RWPE1 (cell line): ENCODE measurements at regions not wholly inside any gene's neighbourhood (a gene's known extent, or its start where the extent isn't known, plus 50 kb on each side); places are given as distances from the start of the nearest gene placed in this dataset.

ENCODE experiments used
- CTCF ChIA-PET: fragments of 350-600 bp; sonication (Branson Sonifier 250); formaldehyde crosslinking; extraction: SDS; loops from one replicate; lab custom pipeline; 2021; lab: Yijun Ruan, JAX
- POLR2A ChIA-PET: fragments of 400-600 bp; formaldehyde crosslinking; extraction: SDS; loops from one replicate; lab custom pipeline; 2020; ENCODE audit warnings: antibody characterized with exemption; ENCODE audit not compliant: low non-redundant PET; lab: Yijun Ruan, JAX
- DNase-seq: peaks from one replicate; pipeline ENCODE4 v3.0.0; 2012; ENCODE audit warnings: low spot score
- H3K27ac ChIP-seq: fragments of 450-650 bp; 2 replicates; pipeline ENCODE4 v1.5.1; 2017
- TF ChIP-seq, protein P1 (sequence below): fragments of 450-650 bp; conservative IDR thresholded peaks from 2 replicates; pipeline ENCODE4 v1.5.1; 2017; ENCODE audit warnings: low read depth, mild to moderate bottlenecking

DNA sequence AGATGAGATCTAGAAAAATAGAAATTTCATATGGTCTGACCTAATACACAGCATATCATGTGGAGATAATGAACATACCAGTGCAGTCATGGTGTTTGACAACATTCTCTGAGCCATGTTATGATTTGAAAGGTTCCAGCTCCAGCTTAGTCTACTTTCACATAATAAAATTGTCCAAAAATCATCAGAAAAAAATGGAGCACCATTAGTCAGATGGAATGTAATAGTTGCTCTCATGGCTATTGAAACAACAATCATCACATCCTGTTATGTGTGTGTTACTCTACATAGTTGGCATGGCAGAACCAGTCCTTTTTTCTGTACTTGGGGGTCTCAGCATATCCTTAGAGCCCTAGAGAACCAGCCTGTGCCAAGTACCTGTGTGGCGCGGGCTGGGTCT lies 678.9 kb upstream of the FANCL start:
- POLR2A ChIA-PET, result no interaction called here
- CTCF ChIA-PET, result interaction anchor here (0.6 kb wide), 1 partner anchor 32 kb away, joined by 3 read pairs; no protein-coding TSS in a partner anchor

DNA sequence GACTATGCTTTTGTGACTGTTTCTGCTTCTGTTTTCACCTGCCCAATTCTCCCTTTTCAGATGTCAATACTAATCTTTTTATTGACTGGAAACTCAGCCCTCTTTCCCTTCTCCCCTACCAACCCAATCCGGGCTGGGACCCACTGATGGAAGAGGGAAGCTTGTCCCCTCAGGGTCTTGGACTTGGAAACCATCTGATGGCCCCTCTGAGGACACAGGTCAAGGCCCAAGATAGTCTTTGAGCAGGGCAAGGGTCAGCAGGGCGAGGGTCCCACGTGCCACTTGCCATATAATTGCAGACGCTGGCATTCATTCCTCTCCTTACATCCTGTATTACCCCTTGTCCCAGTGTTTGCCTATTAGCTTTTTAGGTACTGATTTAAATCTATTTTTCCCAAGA lies 678.2 kb upstream of the FANCL start:
- ChIA-PET POLR2A (no interaction called here), CTCF (no interaction called here)
- no peak overlapping the region for H3K27ac ChIP-seq
- TF ChIP-seq, protein P1, sequence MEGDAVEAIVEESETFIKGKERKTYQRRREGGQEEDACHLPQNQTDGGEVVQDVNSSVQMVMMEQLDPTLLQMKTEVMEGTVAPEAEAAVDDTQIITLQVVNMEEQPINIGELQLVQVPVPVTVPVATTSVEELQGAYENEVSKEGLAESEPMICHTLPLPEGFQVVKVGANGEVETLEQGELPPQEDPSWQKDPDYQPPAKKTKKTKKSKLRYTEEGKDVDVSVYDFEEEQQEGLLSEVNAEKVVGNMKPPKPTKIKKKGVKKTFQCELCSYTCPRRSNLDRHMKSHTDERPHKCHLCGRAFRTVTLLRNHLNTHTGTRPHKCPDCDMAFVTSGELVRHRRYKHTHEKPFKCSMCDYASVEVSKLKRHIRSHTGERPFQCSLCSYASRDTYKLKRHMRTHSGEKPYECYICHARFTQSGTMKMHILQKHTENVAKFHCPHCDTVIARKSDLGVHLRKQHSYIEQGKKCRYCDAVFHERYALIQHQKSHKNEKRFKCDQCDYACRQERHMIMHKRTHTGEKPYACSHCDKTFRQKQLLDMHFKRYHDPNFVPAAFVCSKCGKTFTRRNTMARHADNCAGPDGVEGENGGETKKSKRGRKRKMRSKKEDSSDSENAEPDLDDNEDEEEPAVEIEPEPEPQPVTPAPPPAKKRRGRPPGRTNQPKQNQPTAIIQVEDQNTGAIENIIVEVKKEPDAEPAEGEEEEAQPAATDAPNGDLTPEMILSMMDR, result no peak
- DNase-seq, result no peak

More for the DNA sequence above, 678.9 kb upstream of the FANCL start:
- TF ChIP-seq, protein P1, result no peak
- DNase-seq, result no peak
- no peak overlapping the region for H3K27ac ChIP-seq

DNA sequence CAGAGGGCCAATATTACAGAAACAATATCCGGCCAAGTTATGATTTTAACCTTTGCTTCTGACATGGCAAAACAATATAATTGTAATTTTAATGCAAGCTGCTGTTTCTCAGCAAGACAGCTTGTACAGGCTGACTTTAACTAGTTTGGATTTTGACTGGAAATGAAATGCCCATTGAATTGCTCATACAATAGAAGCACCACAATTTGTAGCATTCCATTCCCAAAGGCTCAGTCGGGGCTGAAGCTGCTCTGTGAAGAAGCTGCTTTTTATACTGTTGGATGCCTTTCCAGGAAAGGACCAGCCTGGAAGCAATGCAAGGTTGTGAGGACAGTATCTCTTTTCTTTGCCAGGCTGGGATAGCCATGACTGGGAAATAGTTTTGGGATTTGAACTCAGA lies 677.0 kb upstream of the FANCL start:
- H3K27ac ChIP-seq, result no peak overlapping the region
- TF ChIP-seq, protein P1, result no peak
- CTCF ChIA-PET, result no interaction called here
- DNase-seq, result no peak
- POLR2A ChIA-PET, result no interaction called here

DNA sequence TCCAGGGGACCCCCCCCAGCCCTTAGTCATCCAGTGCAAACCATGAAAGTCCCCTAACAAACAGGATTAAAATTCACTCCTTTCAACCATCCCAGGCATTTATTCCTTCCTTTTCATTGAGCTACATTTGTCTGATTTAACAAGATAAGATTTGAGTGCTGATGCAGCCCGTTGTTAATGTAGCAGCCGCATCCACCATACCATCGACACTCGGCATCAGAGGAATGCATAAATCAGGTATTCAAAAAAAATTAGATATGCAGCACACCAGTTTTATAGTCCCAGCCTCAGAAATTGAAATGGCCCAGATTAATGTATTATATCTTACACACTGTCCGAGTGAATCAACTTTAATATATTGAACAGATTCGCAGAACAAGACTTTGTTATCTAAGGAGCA lies 676.5 kb upstream of the FANCL start:
- ChIA-PET CTCF (no interaction called here), POLR2A (no interaction called here)
- H3K27ac ChIP-seq, result no peak overlapping the region
- TF ChIP-seq, protein P1, result no peak
- no peak for DNase-seq

DNA sequence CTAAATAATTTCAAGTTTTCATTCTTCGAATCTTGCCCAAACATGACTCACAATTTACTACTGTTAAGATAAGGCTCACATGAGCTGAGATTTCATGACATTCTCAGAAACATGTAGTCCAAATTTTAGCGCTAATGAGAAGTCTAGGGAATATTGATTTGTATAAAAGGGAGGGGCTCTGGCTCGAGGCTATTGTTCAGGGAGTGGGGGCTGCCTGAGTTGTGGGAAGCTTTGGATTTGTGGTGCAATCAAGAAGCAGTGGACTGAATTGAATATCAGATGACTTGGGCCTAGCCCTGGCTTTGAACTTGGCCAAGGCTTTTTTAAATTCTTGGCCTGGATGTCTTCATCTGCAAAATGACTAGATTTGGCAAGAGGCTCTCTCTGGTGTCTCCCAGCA lies 674.9 kb upstream of the FANCL start:
- TF ChIP-seq, protein P1, result no peak
- H3K27ac ChIP-seq, result no peak overlapping the region
- ChIA-PET CTCF (no interaction called here), POLR2A (no interaction called here)
- DNase-seq, result no peak

DNA sequence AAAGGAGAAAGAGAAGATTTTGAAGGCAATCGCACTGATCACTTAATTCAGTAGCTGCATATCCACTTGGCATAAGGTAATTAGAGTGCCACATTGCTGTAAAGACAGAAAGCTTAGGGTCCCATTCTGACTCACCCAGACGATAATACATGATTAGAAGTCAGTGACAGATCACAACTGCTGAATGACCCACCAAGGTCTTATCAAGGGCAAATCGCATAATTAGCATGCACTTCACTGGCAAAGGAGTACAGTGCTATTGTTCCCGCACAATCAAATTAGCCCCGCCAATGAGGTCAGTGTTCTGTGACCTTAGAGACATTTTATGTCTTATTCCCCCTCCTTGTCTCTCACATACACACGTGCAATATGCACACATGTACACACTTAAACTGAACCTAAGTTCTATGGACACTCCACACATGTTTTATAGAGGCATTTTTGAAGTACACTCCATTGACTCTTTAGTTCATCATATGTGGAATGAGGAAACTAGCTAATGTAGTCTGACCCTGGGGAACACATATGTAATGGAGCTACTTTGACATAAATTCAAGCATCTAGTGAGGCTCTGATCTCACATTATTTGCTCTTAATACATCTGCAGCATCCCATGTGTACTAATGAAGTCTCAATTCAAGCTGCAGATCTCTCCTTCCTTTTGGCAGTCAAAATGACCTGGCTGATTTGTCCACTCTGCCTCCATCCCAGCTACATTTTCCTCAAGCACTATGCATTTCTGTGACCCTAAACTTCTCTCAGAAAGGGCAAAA lies 673.8 kb upstream of the FANCL start:
- POLR2A ChIA-PET, result no interaction called here

More for the DNA sequence above, 673.8 kb upstream of the FANCL start:
- no peak for DNase-seq
- TF ChIP-seq, protein P1, result no peak
- no peak overlapping the region for H3K27ac ChIP-seq
- CTCF ChIA-PET, result interaction anchor here (0.7 kb wide), 1 partner anchor 12 kb away, joined by 3 read pairs; no protein-coding TSS in a partner anchor
